DMS153 treated with DMSO at 0.1 percent for 48 hours (cell line): ENCODE measurements at regions not wholly inside any gene's neighbourhood (a gene's known extent, or its start where the extent isn't known, plus 50 kb on each side); places are given as distances from the start of the nearest gene placed in this dataset.

ENCODE experiments used
- DNase-seq: peaks from one replicate; lab custom pipeline; 2025; ENCODE audit not compliant: unreplicated experiment; lab: John Stamatoyannopoulos, UW

DNA sequence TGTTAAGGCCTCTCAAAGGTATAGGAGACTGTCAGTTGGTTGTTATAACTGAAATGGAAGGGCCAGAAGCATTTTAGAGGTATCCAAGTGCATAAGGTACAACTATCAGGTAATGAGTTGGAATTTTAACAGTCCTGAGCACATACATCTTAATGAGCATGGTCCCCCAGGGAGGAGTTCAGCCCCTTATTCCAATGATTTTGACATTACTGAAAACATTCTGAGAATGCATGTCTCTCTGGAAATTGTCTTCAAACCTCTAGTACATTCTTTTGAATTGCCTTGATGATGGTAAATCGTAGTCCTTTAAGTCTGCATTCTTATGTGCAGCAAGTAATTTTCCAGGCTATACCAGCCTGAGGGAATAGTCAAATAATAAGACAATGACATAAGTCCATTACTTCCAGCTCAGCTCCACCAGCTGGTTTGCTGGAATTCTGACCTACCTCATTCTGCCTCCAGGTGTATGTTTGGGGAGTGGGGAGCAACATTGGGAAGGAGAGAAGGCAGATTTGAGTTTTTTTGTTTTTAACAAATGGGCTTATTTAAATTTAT lies 239.2 kb downstream of the MSRB3 start:
- DNase-seq: no peak

GRCh38 chr12:65518771-65519170 lies 240.3 kb downstream of the MSRB3 start:
- no peak for DNase-seq

- no peak for DNase-seq
Observed at GRCh38 chr12:65520658-65521057, 242.2 kb downstream of the MSRB3 start.

- no peak for DNase-seq
Observed at GRCh38 chr12:65522956-65523860, 244.7 kb downstream of the MSRB3 start.

- DNase-seq: no peak
Observed at GRCh38 chr12:65524666-65525065, 246.2 kb downstream of the MSRB3 start.

DNA sequence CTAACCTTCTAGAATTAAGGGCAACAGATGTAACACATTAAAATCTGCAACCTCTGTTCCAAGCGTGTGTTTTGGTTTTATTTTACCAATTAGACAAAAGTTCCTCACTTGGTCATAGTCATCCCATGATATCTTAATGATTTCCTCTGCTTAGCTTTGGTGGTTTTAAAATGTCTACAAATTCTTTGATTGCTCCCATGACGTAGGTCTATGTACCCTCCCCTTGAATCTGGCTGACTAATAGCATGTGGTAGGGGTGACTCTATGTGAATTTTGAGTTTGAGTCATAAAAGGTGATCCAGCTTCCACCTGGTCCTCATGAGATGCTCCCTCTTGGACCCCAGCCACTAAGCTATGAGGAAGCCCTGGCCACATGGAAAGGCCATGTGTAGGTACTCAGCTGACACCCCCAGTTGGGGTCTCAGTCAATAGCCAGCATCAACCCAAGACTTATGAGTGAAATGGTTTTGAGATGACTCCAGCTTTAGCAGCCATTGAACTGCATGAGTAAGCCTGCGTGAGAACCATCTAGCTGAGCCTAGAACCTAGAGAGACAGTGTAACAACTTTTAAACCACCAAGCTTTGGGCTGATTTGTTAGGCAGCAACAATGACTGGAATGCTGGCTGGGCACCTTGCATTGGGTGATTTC lies 247.1 kb downstream of the MSRB3 start:
- DNase-seq: no peak

- DNase-seq: no peak
Observed at GRCh38 chr12:65526311-65526710, 247.8 kb downstream of the MSRB3 start.

- no peak for DNase-seq
Observed at GRCh38 chr12:65528127-65528526, 249.6 kb downstream of the MSRB3 start.

- no peak for DNase-seq
Observed at GRCh38 chr12:65529106-65529505, 250.6 kb downstream of the MSRB3 start.

DNA sequence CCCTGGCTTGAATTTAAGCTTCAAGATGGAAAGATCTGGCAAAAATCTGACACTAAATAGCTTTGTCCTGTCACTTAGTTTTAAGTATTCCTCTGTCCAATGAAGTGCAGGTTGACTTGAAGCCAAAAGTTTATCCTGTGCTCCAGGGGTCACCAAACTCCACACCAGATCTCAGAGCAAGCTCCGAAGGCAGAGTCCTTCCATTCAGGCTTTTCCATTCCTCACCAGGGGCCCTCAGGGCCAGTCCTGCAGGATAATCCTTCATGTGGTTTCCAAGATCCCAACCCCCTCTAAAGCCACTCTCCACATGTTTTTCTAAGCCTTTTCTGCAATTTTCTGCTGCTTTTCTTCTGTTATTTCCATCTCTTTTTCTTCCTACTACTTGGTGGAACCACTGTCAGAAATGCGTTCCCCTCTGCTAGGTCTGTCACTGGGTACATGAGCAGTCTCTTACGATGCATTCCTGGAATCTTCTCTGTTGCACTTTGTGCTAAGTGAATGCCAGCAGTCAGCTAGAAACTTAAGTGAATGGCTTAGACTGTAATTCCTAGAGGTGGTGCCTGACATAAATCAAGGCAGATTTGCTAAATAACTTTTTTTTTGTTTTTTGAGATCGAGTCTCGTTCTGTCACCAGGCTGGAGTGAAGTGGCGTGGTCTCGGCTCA lies 251.4 kb downstream of the MSRB3 start:
- no peak for DNase-seq

DNA sequence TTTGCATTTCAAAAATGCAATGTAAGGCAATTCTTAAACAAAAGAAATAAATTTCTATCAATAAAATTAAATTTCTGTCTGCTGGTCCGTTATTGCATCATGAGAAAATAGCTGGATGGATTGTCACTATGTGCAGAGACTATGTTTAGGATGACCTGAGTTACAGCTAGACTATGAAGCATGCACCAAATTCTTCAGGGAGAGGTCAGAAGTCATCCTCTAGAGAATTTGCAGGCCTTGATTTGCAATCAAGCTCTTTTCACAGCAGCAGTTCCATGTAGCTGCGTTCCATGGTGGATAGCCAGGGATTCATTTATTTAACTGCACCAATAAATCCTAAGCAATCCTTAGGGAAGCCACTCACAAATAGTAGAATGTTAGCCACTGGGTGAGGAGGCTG lies 253.7 kb downstream of the MSRB3 start:
- no peak for DNase-seq

- DNase-seq: no peak
Observed at GRCh38 chr12:65532764-65533163, 254.3 kb downstream of the MSRB3 start.

- DNase-seq: no peak
Observed at GRCh38 chr12:65533177-65533883, 254.8 kb downstream of the MSRB3 start.

DNA sequence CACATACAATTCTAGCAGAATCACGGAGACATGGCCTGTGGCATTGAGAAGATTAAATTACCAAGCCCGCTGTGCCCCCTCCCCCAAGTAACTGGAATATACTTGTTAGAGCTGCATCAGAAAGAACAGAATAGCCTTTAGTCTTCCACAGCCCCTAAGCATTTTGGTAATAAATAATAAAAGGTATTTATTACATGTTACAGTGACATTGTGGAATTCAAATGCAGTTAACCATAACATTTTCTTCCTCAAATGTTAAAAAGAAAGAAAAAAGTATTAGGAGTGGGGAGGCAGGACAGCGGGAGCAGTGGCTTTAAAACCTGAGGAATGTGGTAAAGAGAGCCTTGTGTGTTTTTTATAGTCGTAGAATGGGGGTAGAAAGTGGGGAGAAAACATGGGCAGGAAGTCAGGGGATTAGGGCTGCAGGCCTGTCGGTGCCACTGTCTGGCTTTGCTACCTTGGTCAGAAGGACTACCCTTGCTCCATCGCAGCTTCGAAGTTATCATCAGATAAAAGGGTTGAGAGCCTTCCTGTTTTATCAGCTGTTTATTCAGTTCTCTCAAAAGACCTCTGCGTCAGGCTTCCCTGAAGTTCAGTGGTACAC lies 255.9 kb downstream of the MSRB3 start:
- no peak for DNase-seq

DNA sequence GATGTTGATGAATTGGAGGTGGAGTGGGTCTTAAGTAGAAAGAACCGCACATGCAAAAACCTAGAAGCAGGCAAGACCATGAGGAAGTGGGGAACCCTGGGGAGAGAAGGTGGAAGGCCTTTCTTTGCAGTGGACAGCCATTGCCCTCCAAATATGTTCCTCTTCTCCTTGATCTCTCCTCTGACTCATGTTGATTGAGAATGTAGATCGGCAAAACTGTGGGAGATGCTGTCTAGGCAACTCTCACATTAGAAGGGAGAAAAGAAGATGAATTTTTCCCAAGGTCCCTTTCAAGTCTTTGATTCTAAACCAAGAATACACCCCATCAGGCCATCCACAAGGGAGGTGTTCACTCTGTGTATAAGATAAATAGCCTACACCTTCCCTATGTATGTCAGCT lies 257.5 kb downstream of the MSRB3 start:
- no peak for DNase-seq

- no peak for DNase-seq
Observed at GRCh38 chr12:65536351-65536750, 257.9 kb downstream of the MSRB3 start.

- DNase-seq: no peak
Observed at GRCh38 chr12:65536876-65537681, 258.6 kb downstream of the MSRB3 start.

DNA sequence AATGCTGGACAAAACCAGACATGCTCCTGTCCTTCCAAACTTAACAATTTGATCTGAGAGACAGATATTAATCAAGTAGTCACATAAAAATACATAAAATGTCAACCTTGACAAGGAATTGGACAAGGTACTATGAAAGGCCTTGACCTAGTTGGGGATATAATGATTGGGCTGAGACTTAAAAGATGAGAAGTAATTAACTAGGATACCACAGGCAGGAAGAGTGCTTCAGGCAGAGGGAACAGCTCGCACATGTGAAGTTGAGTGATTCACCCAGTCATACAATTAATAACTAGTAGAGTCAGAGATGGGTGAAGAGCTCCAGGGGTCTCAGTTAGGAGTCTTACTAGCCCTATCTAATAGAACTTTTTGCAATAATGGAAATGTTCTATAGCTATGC lies 259.5 kb downstream of the MSRB3 start:
- DNase-seq: no peak

DNA sequence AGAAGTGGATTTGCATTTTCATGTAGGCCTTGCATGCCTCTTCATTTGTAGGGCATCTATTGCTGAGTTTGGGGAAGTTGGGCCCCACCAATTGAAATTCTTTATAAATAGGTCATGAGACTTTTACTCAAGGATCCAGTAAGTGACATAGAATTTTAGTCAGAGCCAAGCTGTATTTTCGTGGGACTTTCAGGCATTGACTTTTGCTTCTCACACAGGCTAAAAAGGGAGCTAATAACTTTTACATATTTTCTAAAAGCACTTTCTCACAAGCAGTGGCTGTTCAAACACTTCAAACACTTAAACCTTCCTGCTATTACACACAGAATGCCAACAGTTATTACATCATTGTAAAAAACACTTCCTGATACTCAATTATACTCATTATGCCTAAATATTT lies 260.5 kb downstream of the MSRB3 start:
- no peak for DNase-seq

GRCh38 chr12:65540140-65540539 lies 261.7 kb downstream of the MSRB3 start:
- DNase-seq: no peak
